Ishikawa (cell line): ENCODE measurements at regions not wholly inside any gene's neighbourhood (a gene's known extent, or its start where the extent isn't known, plus 50 kb on each side); places are given as distances from the start of the nearest gene placed in this dataset.

Source experiments
- EGR1 ChIP-seq: IDR thresholded peaks from 2 replicates; pipeline ENCODE4 v1.6.1; 2012
- FOXM1 ChIP-seq: IDR thresholded peaks from 2 replicates; pipeline ENCODE4 v1.6.1; 2012; ENCODE audit warnings: low read depth, borderline replicate concordance
- RAD21 ChIP-seq: IDR thresholded peaks from 2 replicates; pipeline ENCODE4 v1.6.1; 2012; ENCODE audit warnings: low read depth
- TAF1 ChIP-seq: IDR thresholded peaks from 2 replicates; pipeline ENCODE4 v1.6.1; 2012; ENCODE audit warnings: low read depth, mild to moderate bottlenecking
- USF1 ChIP-seq: IDR thresholded peaks from 2 replicates; pipeline ENCODE4 v1.6.1; 2012

- TF ChIP-seq FOXM1 (no peak), EGR1 (no peak), TAF1 (no peak), RAD21 (no peak), USF1 (no peak)
These were observed 209.3 kb upstream of the SLC24A2 start for GRCh38 chr9:19998153-19998552.
